Islet of Langerhans (tissue), 1 donor: ENCODE measurements at regions not wholly inside any gene's neighbourhood (a gene's known extent, or its start where the extent isn't known, plus 50 kb on each side); places are given as distances from the start of the nearest gene placed in this dataset.

Source experiments
- FAIRE-seq: peaks from one replicate; lab custom pipeline; 2011; peaks lifted over from hg19 to GRCh38; lab: Jason Lieb, UNC

GRCh38 chr22:48705159-48705916 is 1122.3 kb downstream of the BRD1 start:
- no peak for FAIRE-seq

- FAIRE-seq, result no peak
Measured at GRCh38 chr22:48704335-48704734, 1123.3 kb downstream of the BRD1 start.

GRCh38 chr22:48703265-48703941 is 1124.3 kb downstream of the BRD1 start:
- no peak for FAIRE-seq

- no peak for FAIRE-seq
Measured at GRCh38 chr22:48702573-48703264, 1125.0 kb downstream of the BRD1 start.

- no peak for FAIRE-seq
Measured at GRCh38 chr22:48701296-48702030, 1126.2 kb downstream of the BRD1 start.

GRCh38 chr22:48700566-48701295 is 1126.9 kb downstream of the BRD1 start:
- FAIRE-seq, result no peak

GRCh38 chr22:48700180-48700565 is 1127.5 kb downstream of the BRD1 start:
- no peak for FAIRE-seq

- no peak for FAIRE-seq
Measured at GRCh38 chr22:48699511-48699910, 1128.2 kb downstream of the BRD1 start.

GRCh38 chr22:48698618-48699017 is 1129.1 kb downstream of the BRD1 start:
- FAIRE-seq, result no peak

- FAIRE-seq, result no peak
Measured at GRCh38 chr22:48697694-48698276, 1129.9 kb downstream of the BRD1 start.

- no peak for FAIRE-seq
Measured at GRCh38 chr22:48697223-48697622, 1130.5 kb downstream of the BRD1 start.

GRCh38 chr22:48696371-48696770 is 1131.3 kb downstream of the BRD1 start:
- no peak for FAIRE-seq

GRCh38 chr22:48695731-48696305 is 1131.9 kb downstream of the BRD1 start:
- no peak for FAIRE-seq

- FAIRE-seq, result no peak
Measured at GRCh38 chr22:48695251-48695650, 1132.4 kb downstream of the BRD1 start.

- no peak for FAIRE-seq
Measured at GRCh38 chr22:48694296-48694883, 1133.3 kb downstream of the BRD1 start.

GRCh38 chr22:48693377-48694135 is 1134.1 kb downstream of the BRD1 start:
- FAIRE-seq, result no peak

GRCh38 chr22:48692734-48693376 is 1134.8 kb downstream of the BRD1 start:
- no peak for FAIRE-seq

GRCh38 chr22:48691431-48691851 is 1136.2 kb downstream of the BRD1 start:
- no peak for FAIRE-seq

- FAIRE-seq, result no peak
Measured at GRCh38 chr22:48690583-48691317, 1136.9 kb downstream of the BRD1 start.
